WTC11 (cell line): ENCODE measurements at regions not wholly inside any gene's neighbourhood (a gene's known extent, or its start where the extent isn't known, plus 50 kb on each side); places are given as distances from the start of the nearest gene placed in this dataset.
A peak's percentile ranks its signal among the peaks of the same experiment; 100 is the strongest.

ENCODE experiments used
- AFF4 ChIP-seq: sonication (generic); formaldehyde crosslinking; IDR thresholded peaks from 2 replicates; pipeline ENCODE4 v1.8.1; 2023; ENCODE audit warnings: mild to moderate bottlenecking, missing genetic modification reagents, borderline replicate concordance
- KAT7 ChIP-seq: sonication (generic); formaldehyde crosslinking; IDR thresholded peaks from 2 replicates; pipeline ENCODE4 v1.8.1; 2023; ENCODE audit warnings: missing genetic modification reagents, mild to moderate bottlenecking, borderline replicate concordance
- NFYB ChIP-seq: sonication (generic); formaldehyde crosslinking; conservative IDR thresholded peaks from 2 replicates; pipeline ENCODE4 v1.8.0; 2022; ENCODE audit warnings: low read depth, missing genetic modification reagents
- NR2C2 ChIP-seq: sonication (generic); formaldehyde crosslinking; IDR thresholded peaks from 2 replicates; pipeline ENCODE4 v1.8.0; 2022; ENCODE audit warnings: mild to moderate bottlenecking, missing genetic modification reagents
- TEAD4 ChIP-seq: sonication (generic); formaldehyde crosslinking; IDR thresholded peaks from 2 replicates; pipeline ENCODE4 v1.8.0; 2022; ENCODE audit warnings: mild to moderate bottlenecking, missing genetic modification reagents
- ZNF317 ChIP-seq: sonication (generic); formaldehyde crosslinking; IDR thresholded peaks from 2 replicates; pipeline ENCODE4 v1.8.1; 2023; ENCODE audit warnings: low read depth, mild to moderate bottlenecking, moderate library complexity, missing genetic modification reagents, borderline replicate concordance
- TF ChIP-seq, protein P1 (sequence below): fragments of 200-600 bp; IDR thresholded peaks from 2 replicates; pipeline ENCODE4 v1.8.0; 2022; ENCODE audit warnings: antibody characterized with exemption
- TF ChIP-seq, protein P2 (sequence below): sonication (generic); formaldehyde crosslinking; IDR thresholded peaks from 2 replicates; pipeline ENCODE4 v1.8.0; 2022; ENCODE audit warnings: missing genetic modification reagents
- TF ChIP-seq, protein P3 (sequence below): sonication (generic); formaldehyde crosslinking; IDR thresholded peaks from 2 replicates; pipeline ENCODE4 v1.8.0; 2022; ENCODE audit warnings: mild to moderate bottlenecking, missing genetic modification reagents
- TF ChIP-seq, protein P4 (sequence below): sonication (generic); formaldehyde crosslinking; IDR thresholded peaks from 2 replicates; pipeline ENCODE4 v1.8.1; 2022; ENCODE audit warnings: low read depth, mild to moderate bottlenecking, moderate library complexity, missing genetic modification reagents, borderline replicate concordance

DNA sequence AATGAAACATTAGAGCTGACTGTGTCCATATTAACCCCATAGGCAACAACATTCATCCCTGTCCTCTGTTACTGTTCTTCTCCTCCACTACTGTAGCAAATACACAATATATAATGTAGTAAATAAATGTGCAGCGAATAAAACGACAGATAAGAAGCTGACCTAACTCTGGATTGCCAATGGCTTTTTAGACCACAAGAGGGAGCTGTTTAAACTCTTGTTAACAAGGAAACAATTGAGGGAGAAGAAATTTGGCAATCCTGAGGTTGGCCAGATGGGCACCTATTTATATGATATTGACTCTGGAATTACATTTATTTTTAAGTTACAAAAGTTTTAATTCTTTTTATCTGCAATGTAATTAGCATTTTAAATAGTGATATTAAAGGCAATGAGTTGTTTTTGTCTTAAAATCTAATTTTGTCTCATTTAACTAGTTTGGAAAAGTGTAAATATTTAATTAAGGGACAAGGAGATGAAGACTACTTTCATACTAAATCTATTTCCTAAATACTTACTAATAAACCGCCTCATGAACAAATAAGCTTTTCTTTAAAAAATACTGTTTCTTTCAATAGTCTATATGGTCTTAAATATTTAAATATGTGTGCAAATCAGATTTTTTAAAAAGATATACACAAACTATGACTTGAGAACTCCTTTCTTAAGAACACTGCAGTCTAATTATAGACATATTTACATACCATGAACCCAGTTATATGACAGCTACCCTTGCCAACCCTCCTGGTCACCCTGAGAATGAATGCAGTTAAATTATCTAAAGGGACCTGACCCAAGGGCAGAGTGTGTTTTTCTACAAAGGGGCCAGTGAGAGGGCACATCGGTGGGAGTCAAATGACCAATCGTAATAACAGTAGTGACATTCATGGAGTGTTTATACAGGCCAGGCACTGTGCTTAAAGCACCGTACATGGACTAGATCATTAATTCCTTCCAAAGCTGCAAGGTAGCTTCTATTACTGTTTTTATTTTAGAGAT is 52.9 kb upstream of the HPF1 start:
- TF ChIP-seq, protein P1, sequence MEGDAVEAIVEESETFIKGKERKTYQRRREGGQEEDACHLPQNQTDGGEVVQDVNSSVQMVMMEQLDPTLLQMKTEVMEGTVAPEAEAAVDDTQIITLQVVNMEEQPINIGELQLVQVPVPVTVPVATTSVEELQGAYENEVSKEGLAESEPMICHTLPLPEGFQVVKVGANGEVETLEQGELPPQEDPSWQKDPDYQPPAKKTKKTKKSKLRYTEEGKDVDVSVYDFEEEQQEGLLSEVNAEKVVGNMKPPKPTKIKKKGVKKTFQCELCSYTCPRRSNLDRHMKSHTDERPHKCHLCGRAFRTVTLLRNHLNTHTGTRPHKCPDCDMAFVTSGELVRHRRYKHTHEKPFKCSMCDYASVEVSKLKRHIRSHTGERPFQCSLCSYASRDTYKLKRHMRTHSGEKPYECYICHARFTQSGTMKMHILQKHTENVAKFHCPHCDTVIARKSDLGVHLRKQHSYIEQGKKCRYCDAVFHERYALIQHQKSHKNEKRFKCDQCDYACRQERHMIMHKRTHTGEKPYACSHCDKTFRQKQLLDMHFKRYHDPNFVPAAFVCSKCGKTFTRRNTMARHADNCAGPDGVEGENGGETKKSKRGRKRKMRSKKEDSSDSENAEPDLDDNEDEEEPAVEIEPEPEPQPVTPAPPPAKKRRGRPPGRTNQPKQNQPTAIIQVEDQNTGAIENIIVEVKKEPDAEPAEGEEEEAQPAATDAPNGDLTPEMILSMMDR = peak; percentile 62
- TF ChIP-seq AFF4 (no peak), NFYB (no peak), TEAD4 (CRISPR knock-in tag) (no peak), KAT7 (CRISPR knock-in tag) (no peak), ZNF317 (CRISPR knock-in tag) (no peak), NR2C2 (CRISPR knock-in tag) (no peak)
- TF ChIP-seq, protein P2, sequence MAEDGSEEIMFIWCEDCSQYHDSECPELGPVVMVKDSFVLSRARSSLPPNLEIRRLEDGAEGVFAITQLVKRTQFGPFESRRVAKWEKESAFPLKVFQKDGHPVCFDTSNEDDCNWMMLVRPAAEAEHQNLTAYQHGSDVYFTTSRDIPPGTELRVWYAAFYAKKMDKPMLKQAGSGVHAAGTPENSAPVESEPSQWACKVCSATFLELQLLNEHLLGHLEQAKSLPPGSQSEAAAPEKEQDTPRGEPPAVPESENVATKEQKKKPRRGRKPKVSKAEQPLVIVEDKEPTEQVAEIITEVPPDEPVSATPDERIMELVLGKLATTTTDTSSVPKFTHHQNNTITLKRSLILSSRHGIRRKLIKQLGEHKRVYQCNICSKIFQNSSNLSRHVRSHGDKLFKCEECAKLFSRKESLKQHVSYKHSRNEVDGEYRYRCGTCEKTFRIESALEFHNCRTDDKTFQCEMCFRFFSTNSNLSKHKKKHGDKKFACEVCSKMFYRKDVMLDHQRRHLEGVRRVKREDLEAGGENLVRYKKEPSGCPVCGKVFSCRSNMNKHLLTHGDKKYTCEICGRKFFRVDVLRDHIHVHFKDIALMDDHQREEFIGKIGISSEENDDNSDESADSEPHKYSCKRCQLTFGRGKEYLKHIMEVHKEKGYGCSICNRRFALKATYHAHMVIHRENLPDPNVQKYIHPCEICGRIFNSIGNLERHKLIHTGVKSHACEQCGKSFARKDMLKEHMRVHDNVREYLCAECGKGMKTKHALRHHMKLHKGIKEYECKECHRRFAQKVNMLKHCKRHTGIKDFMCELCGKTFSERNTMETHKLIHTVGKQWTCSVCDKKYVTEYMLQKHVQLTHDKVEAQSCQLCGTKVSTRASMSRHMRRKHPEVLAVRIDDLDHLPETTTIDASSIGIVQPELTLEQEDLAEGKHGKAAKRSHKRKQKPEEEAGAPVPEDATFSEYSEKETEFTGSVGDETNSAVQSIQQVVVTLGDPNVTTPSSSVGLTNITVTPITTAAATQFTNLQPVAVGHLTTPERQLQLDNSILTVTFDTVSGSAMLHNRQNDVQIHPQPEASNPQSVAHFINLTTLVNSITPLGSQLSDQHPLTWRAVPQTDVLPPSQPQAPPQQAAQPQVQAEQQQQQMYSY = no peak
- TF ChIP-seq, protein P3, sequence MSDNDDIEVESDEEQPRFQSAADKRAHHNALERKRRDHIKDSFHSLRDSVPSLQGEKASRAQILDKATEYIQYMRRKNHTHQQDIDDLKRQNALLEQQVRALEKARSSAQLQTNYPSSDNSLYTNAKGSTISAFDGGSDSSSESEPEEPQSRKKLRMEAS (CRISPR knock-in tag) = no peak
- TF ChIP-seq, protein P4, sequence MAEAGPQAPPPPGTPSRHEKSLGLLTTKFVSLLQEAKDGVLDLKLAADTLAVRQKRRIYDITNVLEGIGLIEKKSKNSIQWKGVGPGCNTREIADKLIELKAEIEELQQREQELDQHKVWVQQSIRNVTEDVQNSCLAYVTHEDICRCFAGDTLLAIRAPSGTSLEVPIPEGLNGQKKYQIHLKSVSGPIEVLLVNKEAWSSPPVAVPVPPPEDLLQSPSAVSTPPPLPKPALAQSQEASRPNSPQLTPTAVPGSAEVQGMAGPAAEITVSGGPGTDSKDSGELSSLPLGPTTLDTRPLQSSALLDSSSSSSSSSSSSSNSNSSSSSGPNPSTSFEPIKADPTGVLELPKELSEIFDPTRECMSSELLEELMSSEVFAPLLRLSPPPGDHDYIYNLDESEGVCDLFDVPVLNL (CRISPR knock-in tag) = no peak
